B cell (primary cell): ENCODE measurements at regions not wholly inside any gene's neighbourhood (a gene's known extent, or its start where the extent isn't known, plus 50 kb on each side); places are given as distances from the start of the nearest gene placed in this dataset.

ENCODE experiments used
- ATAC-seq: fragments of 200-7000 bp; cut with Tn5 transposase; one replicate; pipeline ENCODE4 v1.10.0; 2021; ENCODE audit warnings: low read depth, mild to moderate bottlenecking, moderate number of reproducible peaks, moderate library complexity
- CTCF ChIA-PET: fragments of 350-600 bp; sonication (Branson Sonifier 250); formaldehyde crosslinking; loops from one replicate; lab custom pipeline; 2021; ENCODE audit warnings: antibody characterized with exemption, inconsistent platforms; lab: Charles Lee
- POLR2A ChIA-PET: fragments of 350-600 bp; sonication (Branson Sonifier 250); formaldehyde crosslinking; loops from one replicate; lab custom pipeline; 2021; ENCODE audit warnings: antibody characterized with exemption; lab: Charles Lee
- DNase-seq: peaks from one replicate; pipeline ENCODE4 v3.0.0; 2013
- H2AFZ ChIP-seq: 2 replicates; pipeline ENCODE4 v1.6.1; 2012; ENCODE audit warnings: mild to moderate bottlenecking, low read depth, low read length; ENCODE audit not compliant: insufficient read depth, poor library complexity, severe bottlenecking
- H3K27ac ChIP-seq, 2 donors: 1 replicate in 1 of 2; 2 replicates in 1 of 2; pipeline ENCODE4 v1.5.1; 2012 to 2013; ENCODE audit warnings: low read length in 2 of 2, mild to moderate bottlenecking in 2 of 2, moderate library complexity in 1 of 2
- H3K27me3 ChIP-seq, 4 experiments: fragments of 200-600 bp in 1 of 4; sonication (generic) in 1 of 4; replicated peaks in 1 of 4; 1 replicate in 2 of 4; 2 replicates in 2 of 4; pipeline versions ENCODE4 v1.6.1 to v1.7.0; 2013 to 2016; ENCODE audit warnings: low read length in 3 of 4, mild to moderate bottlenecking in 2 of 4, mixed read lengths in 1 of 4, moderate library complexity in 1 of 4; ENCODE audit not compliant: insufficient read depth in 4 of 4, control insufficient read depth in 3 of 4; ENCODE audit errors: control extremely low read depth in 1 of 4
- H3K36me3 ChIP-seq, 2 experiments: replicated peaks in 1 of 2; 1 replicate in 1 of 2; 2 replicates in 1 of 2; pipeline versions ENCODE4 v1.6.1 to v1.7.1; 2013; ENCODE audit warnings: low read length in 1 of 2; ENCODE audit not compliant: insufficient read depth in 2 of 2, control insufficient read depth in 1 of 2; ENCODE audit errors: control extremely low read depth in 1 of 2, extremely low read depth in 1 of 2
- H3K4me1 ChIP-seq, 2 donors: fragments of 200-600 bp in 1 of 2; sonication (generic) in 1 of 2; 1 replicate in 1 of 2; 2 replicates in 1 of 2; pipeline versions ENCODE4 v1.5.1 to v1.6.1; 2013 to 2017; ENCODE audit warnings: low read length in 2 of 2; ENCODE audit not compliant: control insufficient read depth in 2 of 2, insufficient read depth in 2 of 2
- H3K4me2 ChIP-seq: replicated peaks from 2 replicates; pipeline ENCODE3; 2012; ENCODE audit warnings: mild to moderate bottlenecking, low read depth, low read length; ENCODE audit not compliant: poor library complexity, severe bottlenecking
- H3K4me3 ChIP-seq, 5 experiments: fragments of 200-600 bp in 1 of 5; sonication (generic) in 1 of 5; 1 replicate in 3 of 5; 2 replicates in 2 of 5; pipeline versions ENCODE4 v1.5.1 to v1.7.0; 2011 to 2016; ENCODE audit warnings: low read length in 4 of 5, mild to moderate bottlenecking in 4 of 5, low read depth in 2 of 5, control low read depth in 1 of 5, moderate library complexity in 1 of 5; ENCODE audit not compliant: insufficient read depth in 1 of 5; ENCODE audit errors: control extremely low read depth in 1 of 5, extremely low read depth in 1 of 5
- H3K79me2 ChIP-seq: fragments of 200-600 bp; sonication (generic); one replicate; pipeline ENCODE4 v1.6.0; 2016; ENCODE audit warnings: low read length; ENCODE audit not compliant: control insufficient read depth, insufficient read depth
- H3K9ac ChIP-seq: fragments of 200-600 bp; sonication (generic); 2 replicates; pipeline ENCODE4 v1.6.1; 2017; ENCODE audit warnings: mild to moderate bottlenecking, low read length, moderate library complexity
- H3K9me3 ChIP-seq, 3 donors: one replicate each; pipeline versions ENCODE4 v1.6.1 to v1.7.1; 2013; ENCODE audit warnings: low read length in 2 of 3; ENCODE audit not compliant: control insufficient read depth in 2 of 3, insufficient read depth in 1 of 3; ENCODE audit errors: control extremely low read depth in 1 of 3
- H4K20me1 ChIP-seq: 2 replicates; pipeline ENCODE4 v1.6.0; 2012; ENCODE audit warnings: mild to moderate bottlenecking, low read length; ENCODE audit not compliant: insufficient read depth, control insufficient read depth, poor library complexity, severe bottlenecking
- H3K27ac Mint-ChIP-seq: one replicate; pipeline ENCODE4 v1.8.0; 2021; ENCODE audit warnings: mixed read lengths
- H3K27me3 Mint-ChIP-seq: one replicate; pipeline ENCODE4 v1.8.0; 2021; ENCODE audit warnings: mixed read lengths
- H3K4me1 Mint-ChIP-seq: one replicate; pipeline ENCODE4 v1.8.0; 2021; ENCODE audit warnings: mixed read lengths
- H3K4me3 Mint-ChIP-seq: one replicate; pipeline ENCODE4 v1.8.0; 2021; ENCODE audit warnings: mixed read lengths
- H3K9me3 Mint-ChIP-seq: one replicate; pipeline ENCODE4 v1.8.0; 2022; ENCODE audit warnings: mixed read lengths; ENCODE audit not compliant: insufficient read depth
- EZH2 ChIP-seq: IDR thresholded peaks from 2 replicates; pipeline ENCODE4 v1.6.1; 2012; ENCODE audit warnings: borderline replicate concordance, low read depth, mild to moderate bottlenecking, moderate library complexity, low read length; ENCODE audit not compliant: insufficient read depth, poor library complexity, severe bottlenecking
- WGBS: methylation state at CpG from one replicate; pipeline ENCODE4 v1.1.5; 2013; ENCODE audit warnings: missing lambda C conversion rate; ENCODE audit not compliant: insufficient coverage; 5-methylcytosine and 5-hydroxymethylcytosine counted together
- intact Hi-C: fragments of 100-400 bp; cut with micrococcal nuclease; formaldehyde crosslinking; loops from one replicate; pipeline ENCODE4 v1.10.0; 2022
- TF ChIP-seq, protein P1 (sequence below): fragments of 200-600 bp; IDR thresholded peaks from one replicate; pipeline ENCODE4 v1.8.0; 2022; ENCODE audit warnings: antibody characterized with exemption, mild to moderate bottlenecking

DNA sequence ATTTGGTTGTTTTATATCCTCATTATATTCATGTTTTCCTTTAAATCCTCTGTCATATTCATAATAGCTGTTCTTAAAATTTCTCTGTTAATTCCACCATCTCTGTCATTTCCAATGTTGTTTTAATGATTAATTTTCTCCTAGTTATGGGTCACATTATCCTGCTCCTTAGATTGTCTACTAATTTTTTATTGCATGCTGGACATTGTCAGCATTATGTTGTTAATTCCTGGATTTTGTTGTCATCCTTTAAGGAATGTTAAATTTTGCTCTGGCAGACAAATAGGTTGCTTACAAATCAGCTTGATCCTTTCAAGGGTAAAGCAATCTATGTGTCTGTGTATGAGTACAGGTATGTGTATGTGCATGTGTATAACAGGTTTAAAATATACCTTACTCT, 393.8 kb upstream of the POU3F1 start:
- H3K4me1 Mint-ChIP-seq, result peaks cover 10% of the 10 kb centered on the region
- Histone ChIP-seq H3K36me3 (no peaks in the 10 kb centered on the region), H3K4me2 (no peak overlapping the region), H3K4me3 (no peak overlapping the region), H3K9ac (no peak overlapping the region), H2AFZ (no peak overlapping the region), H3K79me2 (no peaks in the 10 kb centered on the region), H4K20me1 (no peaks in the 10 kb centered on the region), H3K9me3 (peaks cover 0 to 12% (median 0%) of the 10 kb centered on the region in 3 donors), H3K27ac (no peak overlapping the region), H3K4me1 (peaks cover 0 to 3% of the 10 kb centered on the region in 2 donors), H3K27me3 (peaks cover 0 to 6% (median 0%) of the 10 kb centered on the region in 4 experiments)
- H3K27ac Mint-ChIP-seq, result no peak overlapping the region
- peaks cover 4% of the 10 kb centered on the region for H3K9me3 Mint-ChIP-seq
- ATAC-seq (no peak), DNase-seq (no peak)
- ChIA-PET CTCF (no interaction called here), POLR2A (no interaction called here)
- intact Hi-C loops, result no loop called here
- TF ChIP-seq, protein P1, sequence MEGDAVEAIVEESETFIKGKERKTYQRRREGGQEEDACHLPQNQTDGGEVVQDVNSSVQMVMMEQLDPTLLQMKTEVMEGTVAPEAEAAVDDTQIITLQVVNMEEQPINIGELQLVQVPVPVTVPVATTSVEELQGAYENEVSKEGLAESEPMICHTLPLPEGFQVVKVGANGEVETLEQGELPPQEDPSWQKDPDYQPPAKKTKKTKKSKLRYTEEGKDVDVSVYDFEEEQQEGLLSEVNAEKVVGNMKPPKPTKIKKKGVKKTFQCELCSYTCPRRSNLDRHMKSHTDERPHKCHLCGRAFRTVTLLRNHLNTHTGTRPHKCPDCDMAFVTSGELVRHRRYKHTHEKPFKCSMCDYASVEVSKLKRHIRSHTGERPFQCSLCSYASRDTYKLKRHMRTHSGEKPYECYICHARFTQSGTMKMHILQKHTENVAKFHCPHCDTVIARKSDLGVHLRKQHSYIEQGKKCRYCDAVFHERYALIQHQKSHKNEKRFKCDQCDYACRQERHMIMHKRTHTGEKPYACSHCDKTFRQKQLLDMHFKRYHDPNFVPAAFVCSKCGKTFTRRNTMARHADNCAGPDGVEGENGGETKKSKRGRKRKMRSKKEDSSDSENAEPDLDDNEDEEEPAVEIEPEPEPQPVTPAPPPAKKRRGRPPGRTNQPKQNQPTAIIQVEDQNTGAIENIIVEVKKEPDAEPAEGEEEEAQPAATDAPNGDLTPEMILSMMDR, result no peak
- no peak for TF ChIP-seq EZH2
- H3K27me3 Mint-ChIP-seq, result peaks cover 13% of the 10 kb centered on the region
- H3K4me3 Mint-ChIP-seq, result no peak overlapping the region

DNA sequence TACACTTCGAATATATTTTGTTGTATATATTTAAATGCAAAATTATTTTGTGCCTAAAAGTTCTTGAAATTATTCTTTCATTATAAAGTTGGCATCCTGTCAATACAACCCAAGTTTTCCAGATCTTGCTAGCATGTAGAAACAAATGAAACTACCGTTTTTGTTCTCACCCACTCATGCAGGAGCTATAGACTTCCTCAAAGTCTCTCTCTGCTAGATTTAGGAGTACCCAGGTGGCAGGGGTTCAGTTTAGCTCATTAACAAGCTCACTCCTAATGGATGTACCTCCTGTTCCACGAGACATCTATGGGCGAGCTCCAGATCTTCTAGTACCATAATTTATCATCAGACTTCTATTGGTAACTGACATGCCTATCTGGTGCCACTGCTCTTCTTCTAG, 390.2 kb upstream of the POU3F1 start:
- intact Hi-C loops, result no loop called here
- H3K9me3 Mint-ChIP-seq, result peaks cover 4% of the 10 kb centered on the region
- no peak overlapping the region for H3K9ac ChIP-seq
- H3K27ac Mint-ChIP-seq, result peak overlapping the region; percentile 42
- no peak overlapping the region for H3K4me3 Mint-ChIP-seq
- no peaks in the 10 kb centered on the region for H3K79me2 ChIP-seq
- H3K9me3 ChIP-seq, result peaks cover 0 to 12% (median 0%) of the 10 kb centered on the region in 3 donors
- peaks cover 10% of the 10 kb centered on the region for H3K4me1 Mint-ChIP-seq
- no peak overlapping the region for H3K4me3 ChIP-seq
- H3K4me2 ChIP-seq, result no peak overlapping the region
- H3K27ac ChIP-seq, result no peak overlapping the region
- TF ChIP-seq EZH2, result no peak
- TF ChIP-seq, protein P1, result no peak
- H2AFZ ChIP-seq, result peak overlapping the region; percentile 32
- no peaks in the 10 kb centered on the region for H3K27me3 Mint-ChIP-seq
- no peaks in the 10 kb centered on the region for H3K36me3 ChIP-seq
- POLR2A ChIA-PET, result no interaction called here
- no peaks in the 10 kb centered on the region for H4K20me1 ChIP-seq
- H3K27me3 ChIP-seq, result peaks cover 0 to 3% (median 0%) of the 10 kb centered on the region in 4 experiments
- peaks cover 0 to 3% of the 10 kb centered on the region in 2 donors for H3K4me1 ChIP-seq
- no peak for ATAC-seq
- peak; percentile 25 for DNase-seq
- CTCF ChIA-PET, result interaction anchor here (0.6 kb wide), 1 partner anchor 942 kb away, joined by 4 read pairs; no protein-coding TSS in a partner anchor
- WGBS, result 0% methylated on average over 1 of the region's 4 CpGs
